HCT116 (cell line): ENCODE measurements at regions not wholly inside any gene's neighbourhood (a gene's known extent, or its start where the extent isn't known, plus 50 kb on each side); places are given as distances from the start of the nearest gene placed in this dataset.

Experiments
- ATAC-seq: fragments of 200-7000 bp; cut with Tn5 transposase; 2 replicates; pipeline ENCODE4 v1.9.1; 2020; ENCODE audit warnings: mild to moderate bottlenecking, moderate library complexity
- BruUV-seq: library from RNA; stranded (reverse); fragments of 400-500 nt; replicated peaks from 2 replicates; lab custom pipeline; 2021; lab: Mats Ljungman, UMichigan
- CTCF ChIA-PET: fragments of 300-600 bp; sonication (Branson Sonifier 250); formaldehyde crosslinking; loops from one replicate; lab custom pipeline; 2021; ENCODE audit warnings: antibody characterized with exemption; lab: Charles Lee
- POLR2A ChIA-PET: fragments of 300-600, 350-600 bp; sonication (Branson Sonifier 250); formaldehyde crosslinking; loops from one replicate; lab custom pipeline; 2021; ENCODE audit warnings: antibody characterized with exemption; lab: Charles Lee
- RAD21 ChIA-PET, 2 experiments: fragments of 300-600 bp; sonication (Branson Sonifier 250); formaldehyde crosslinking; loops; one replicate each; lab custom pipeline; 2023; ENCODE audit warnings: low total read pairs in 2 of 2; ENCODE audit not compliant: uncharacterized antibody in 2 of 2, unreplicated experiment in 2 of 2, low non-redundant PET in 1 of 2; lab: Charles Lee
- DNase-seq: peaks from one replicate; pipeline ENCODE4 v3.0.0-alpha.2; 2010; ENCODE audit warnings: low read depth, low spot score
- H2AFZ ChIP-seq: fragments of 200-600 bp; shearing (Covaris generic), sonication (generic); 2 replicates; pipeline ENCODE4 v1.6.1; 2017; ENCODE audit warnings: low read depth, mixed run types, mixed read lengths, antibody characterized with exemption, low read length; ENCODE audit not compliant: poor library complexity, severe bottlenecking
- H3K27ac ChIP-seq: 2 replicates; pipeline ENCODE4 v1.5.1; 2012; ENCODE audit warnings: low read depth, low read length
- H3K27me3 ChIP-seq: fragments of 200-600 bp; sonication (generic); 2 replicates; pipeline ENCODE4 v1.6.1; 2016; ENCODE audit warnings: mixed run types, low read length, mixed read lengths; ENCODE audit not compliant: insufficient read depth
- H3K36me3 ChIP-seq, 2 experiments: fragments of 200-500 bp in 1 of 2; fragments of 200-600 bp in 1 of 2; sonication (Bioruptor generic) in 1 of 2; sonication (generic) in 1 of 2; 2 replicates each; pipeline versions ENCODE4 v1.5.1 to v1.6.1; 2014 to 2016; ENCODE audit warnings: low read length in 2 of 2, inconsistent platforms in 1 of 2, mixed read lengths in 1 of 2, mixed run types in 1 of 2; ENCODE audit not compliant: insufficient read depth in 2 of 2, control insufficient read depth in 1 of 2
- H3K4me1 ChIP-seq, 2 experiments: fragments of 200-600 bp in 1 of 2; sonication (generic) in 1 of 2; 2 replicates each; pipeline versions ENCODE4 v1.5.1 to v1.6.1; 2012 to 2017; ENCODE audit warnings: low read length in 2 of 2, inconsistent platforms in 1 of 2, mild to moderate bottlenecking in 1 of 2, mixed read lengths in 1 of 2, mixed run types in 1 of 2, moderate library complexity in 1 of 2; ENCODE audit not compliant: insufficient read depth in 2 of 2, control insufficient read depth in 1 of 2
- H3K4me2 ChIP-seq: fragments of 200-600 bp; sonication (generic); 2 replicates; pipeline ENCODE4 v1.6.1; 2017; ENCODE audit warnings: mixed run types, low read length, mixed read lengths
- H3K4me3 ChIP-seq, 2 experiments: fragments of 200-600 bp in 1 of 2; sonication (generic) in 1 of 2; replicated peaks in 1 of 2; 2 replicates each; pipeline ENCODE4 v1.5.1; 2011 to 2016; ENCODE audit warnings: low read length in 2 of 2, control low read depth in 1 of 2, low read depth in 1 of 2, mild to moderate bottlenecking in 1 of 2, mixed read lengths in 1 of 2, mixed run types in 1 of 2
- H3K79me2 ChIP-seq: fragments of 200-600 bp; sonication (generic); 2 replicates; pipeline ENCODE4 v1.6.1; 2017; ENCODE audit warnings: mild to moderate bottlenecking, mixed run types, low read length, moderate library complexity, mixed read lengths; ENCODE audit not compliant: insufficient read depth
- H3K9ac ChIP-seq: fragments of 200-600 bp; sonication (generic); 2 replicates; pipeline ENCODE4 v1.6.1; 2016; ENCODE audit warnings: low read length, mixed read lengths
- H3K9me2 ChIP-seq: fragments of 200-600 bp; sonication (generic), shearing (Covaris generic); 2 replicates; pipeline ENCODE4 v1.6.1; 2017; ENCODE audit warnings: mixed run types, mild to moderate bottlenecking, moderate library complexity; ENCODE audit not compliant: insufficient read depth
- H3K9me3 ChIP-seq, 2 experiments: fragments of 200-500 bp in 1 of 2; fragments of 200-600 bp in 1 of 2; sonication (Bioruptor generic) in 1 of 2; sonication (generic) in 1 of 2; 2 replicates each; pipeline ENCODE4 v1.6.1; 2014 to 2017; ENCODE audit warnings: low read length in 2 of 2, mixed read lengths in 2 of 2, inconsistent platforms in 1 of 2, low read depth in 1 of 2, mild to moderate bottlenecking in 1 of 2, mixed run types in 1 of 2, moderate library complexity in 1 of 2; ENCODE audit not compliant: control insufficient read depth in 1 of 2, insufficient read depth in 1 of 2
- H4K20me1 ChIP-seq: fragments of 200-600 bp; sonication (generic), shearing (Covaris generic); 2 replicates; pipeline ENCODE4 v1.6.1; 2017; ENCODE audit warnings: mixed run types, mild to moderate bottlenecking, moderate library complexity; ENCODE audit not compliant: insufficient read depth
- CBX3 ChIP-seq: IDR thresholded peaks from 2 replicates; pipeline ENCODE4 v1.6.1; 2012; ENCODE audit warnings: low read depth
- EZH2phosphoT487 ChIP-seq: fragments of 200-600 bp; IDR thresholded peaks from 2 replicates; pipeline ENCODE4 v1.6.1; 2018; ENCODE audit warnings: antibody characterized with exemption, borderline replicate concordance
- FOSL1 ChIP-seq: IDR thresholded peaks from 2 replicates; pipeline ENCODE4 v1.6.1; 2012; ENCODE audit warnings: low read depth
- POLR2A ChIP-seq: IDR thresholded peaks from 2 replicates; pipeline ENCODE4 v1.7.0; 2011; ENCODE audit warnings: borderline replicate concordance; ENCODE audit not compliant: insufficient read depth, insufficient read length; ENCODE audit errors: extremely low read depth
- POLR2AphosphoS5 ChIP-seq: IDR thresholded peaks from 2 replicates; pipeline ENCODE4 v1.6.1; 2011; ENCODE audit warnings: mild to moderate bottlenecking, low read depth, low read length, moderate library complexity
- RAD21 ChIP-seq: IDR thresholded peaks from 2 replicates; pipeline ENCODE4 v1.6.1; 2012; ENCODE audit warnings: low read depth, mild to moderate bottlenecking
- SIN3A ChIP-seq: IDR thresholded peaks from 2 replicates; pipeline ENCODE4 v1.6.1; 2012; ENCODE audit warnings: low read depth
- SP1 ChIP-seq: IDR thresholded peaks from 2 replicates; pipeline ENCODE4 v1.6.1; 2012; ENCODE audit warnings: low read depth
- SRF ChIP-seq: IDR thresholded peaks from 2 replicates; pipeline ENCODE4 v1.6.1; 2012; ENCODE audit warnings: low read depth
- YY1 ChIP-seq: IDR thresholded peaks from 2 replicates; pipeline ENCODE4 v1.6.1; 2011; ENCODE audit warnings: low read length, low read depth, moderate library complexity, mild to moderate bottlenecking; ENCODE audit not compliant: insufficient replicate concordance; ENCODE audit errors: extremely low read depth
- ZFX ChIP-seq: fragments of 450-650 bp; IDR thresholded peaks from 2 replicates; pipeline ENCODE4 v1.6.1; 2017
- intact Hi-C: fragments of 100-400 bp; cut with micrococcal nuclease; formaldehyde crosslinking; loops from 2 replicates; pipeline ENCODE4 v1.10.0; 2022
- TF ChIP-seq, protein P1 (sequence below), 3 experiments: fragments of 200-600 bp in 1 of 3; sonication (generic) in 1 of 3; IDR thresholded peaks in 2 of 3; conservative IDR thresholded peaks in 1 of 3; 2 replicates each; pipeline ENCODE4 v1.5.1; 2012 to 2017; ENCODE audit warnings: low read depth in 2 of 3, low read length in 2 of 3, antibody characterized with exemption in 1 of 3, borderline replicate concordance in 1 of 3, control low read depth in 1 of 3, mild to moderate bottlenecking in 1 of 3, mixed read lengths in 1 of 3, mixed run types in 1 of 3, moderate library complexity in 1 of 3; ENCODE audit not compliant: insufficient read depth in 1 of 3
- TF ChIP-seq, protein P2 (sequence below): IDR thresholded peaks from 2 replicates; pipeline ENCODE4 v1.6.1; 2012
- TF ChIP-seq, protein P3 (sequence below): IDR thresholded peaks from 2 replicates; pipeline ENCODE4 v1.6.1; 2012
- TF ChIP-seq, protein P4 (sequence below): IDR thresholded peaks from 2 replicates; pipeline ENCODE4 v1.6.1; 2012; ENCODE audit warnings: low read depth

DNA sequence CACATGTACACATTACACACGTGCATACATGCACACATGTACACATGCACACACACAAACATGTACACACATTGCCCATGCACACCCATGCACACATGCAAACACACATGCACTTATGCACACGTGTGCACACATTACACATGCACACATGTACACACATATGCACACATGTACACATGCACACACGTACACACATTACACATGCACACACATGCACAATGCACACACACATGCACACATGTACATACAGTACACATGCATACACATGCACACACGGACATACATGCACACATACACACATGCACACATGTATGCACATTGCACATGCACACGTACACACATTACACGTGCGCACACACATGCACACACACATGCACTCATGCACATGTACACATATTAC, 95.3 kb upstream of the TTC34 start:
- no peak overlapping the region for H3K9ac ChIP-seq
- ATAC-seq (no peak), DNase-seq (no peak)
- intact Hi-C loops, result no loop called here
- RAD21 ChIA-PET, result no interaction called here
- CTCF ChIA-PET, result no interaction called here
- H3K27ac ChIP-seq, result no peak overlapping the region
- H3K79me2 ChIP-seq, result no peaks in the 10 kb centered on the region
- no peaks in the 10 kb centered on the region for H3K27me3 ChIP-seq
- H3K4me2 ChIP-seq, result no peak overlapping the region
- no peaks in the 10 kb centered on the region for H3K4me1 ChIP-seq
- no peaks in the 10 kb centered on the region for H4K20me1 ChIP-seq
- POLR2A ChIA-PET, result no interaction called here
- peaks cover 6 to 10% of the 10 kb centered on the region in 2 experiments; a peak in 2 of 4 replicates for H3K9me3 ChIP-seq
- no peak for TF ChIP-seq SIN3A
- TF ChIP-seq, protein P1, sequence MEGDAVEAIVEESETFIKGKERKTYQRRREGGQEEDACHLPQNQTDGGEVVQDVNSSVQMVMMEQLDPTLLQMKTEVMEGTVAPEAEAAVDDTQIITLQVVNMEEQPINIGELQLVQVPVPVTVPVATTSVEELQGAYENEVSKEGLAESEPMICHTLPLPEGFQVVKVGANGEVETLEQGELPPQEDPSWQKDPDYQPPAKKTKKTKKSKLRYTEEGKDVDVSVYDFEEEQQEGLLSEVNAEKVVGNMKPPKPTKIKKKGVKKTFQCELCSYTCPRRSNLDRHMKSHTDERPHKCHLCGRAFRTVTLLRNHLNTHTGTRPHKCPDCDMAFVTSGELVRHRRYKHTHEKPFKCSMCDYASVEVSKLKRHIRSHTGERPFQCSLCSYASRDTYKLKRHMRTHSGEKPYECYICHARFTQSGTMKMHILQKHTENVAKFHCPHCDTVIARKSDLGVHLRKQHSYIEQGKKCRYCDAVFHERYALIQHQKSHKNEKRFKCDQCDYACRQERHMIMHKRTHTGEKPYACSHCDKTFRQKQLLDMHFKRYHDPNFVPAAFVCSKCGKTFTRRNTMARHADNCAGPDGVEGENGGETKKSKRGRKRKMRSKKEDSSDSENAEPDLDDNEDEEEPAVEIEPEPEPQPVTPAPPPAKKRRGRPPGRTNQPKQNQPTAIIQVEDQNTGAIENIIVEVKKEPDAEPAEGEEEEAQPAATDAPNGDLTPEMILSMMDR (IDR thresholded peaks at IDR 0.05 in 2 of 3, conservative IDR thresholded peaks at IDR 0.05 in 1 of 3; ENCODE audit: borderline replicate concordance in 1 of 3, insufficient read depth in 1 of 3, low read depth in 2 of 3, low read length in 2 of 3), result no peak
- TF ChIP-seq, protein P2, sequence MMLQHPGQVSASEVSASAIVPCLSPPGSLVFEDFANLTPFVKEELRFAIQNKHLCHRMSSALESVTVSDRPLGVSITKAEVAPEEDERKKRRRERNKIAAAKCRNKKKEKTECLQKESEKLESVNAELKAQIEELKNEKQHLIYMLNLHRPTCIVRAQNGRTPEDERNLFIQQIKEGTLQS, result no peak
- TF ChIP-seq POLR2AphosphoS5, result no peak
- no peak for TF ChIP-seq FOSL1
- no peak for TF ChIP-seq ZFX
- no peak for TF ChIP-seq SP1
- TF ChIP-seq, protein P3, sequence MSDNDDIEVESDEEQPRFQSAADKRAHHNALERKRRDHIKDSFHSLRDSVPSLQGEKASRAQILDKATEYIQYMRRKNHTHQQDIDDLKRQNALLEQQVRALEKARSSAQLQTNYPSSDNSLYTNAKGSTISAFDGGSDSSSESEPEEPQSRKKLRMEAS, result no peak
- H3K36me3 ChIP-seq, result no peaks in the 10 kb centered on the region
- H3K9me2 ChIP-seq, result no peaks in the 10 kb centered on the region
- BruUV-seq, result no TSS peak
- no peak overlapping the region for H3K4me3 ChIP-seq
- no peak overlapping the region for H2AFZ ChIP-seq

DNA sequence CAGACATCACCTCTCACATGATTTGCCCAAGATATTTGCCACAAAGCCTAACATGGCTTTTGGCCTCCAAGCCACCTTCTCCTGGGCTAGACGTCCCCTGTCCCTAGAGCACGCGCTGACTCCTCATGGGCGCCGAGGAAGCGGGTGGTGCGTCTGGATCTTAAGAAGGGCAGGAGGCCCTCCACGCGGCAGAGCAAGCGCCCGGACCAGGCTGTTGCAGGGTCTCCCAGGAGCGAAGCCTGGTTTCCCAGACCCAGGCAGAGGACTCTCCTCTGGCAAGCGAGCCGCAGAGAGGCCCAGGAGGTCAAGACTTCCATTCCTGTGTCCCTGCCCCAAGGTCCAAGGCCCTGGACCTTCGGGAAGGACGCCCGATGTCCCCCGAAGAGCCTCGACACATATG, 101.7 kb upstream of the TTC34 start:
- Histone ChIP-seq H3K36me3 (no peaks in the 10 kb centered on the region), H3K79me2 (no peaks in the 10 kb centered on the region), H3K27me3 (peaks cover 17% of the 10 kb centered on the region; the same call in 1 of the 2 replicates), H3K9me3 (no peaks in the 10 kb centered on the region), H3K9me2 (no peaks in the 10 kb centered on the region), H3K4me3 (no peak overlapping the region), H3K4me1 (no peaks in the 10 kb centered on the region), H4K20me1 (no peaks in the 10 kb centered on the region), H3K27ac (no peak overlapping the region), H3K4me2 (no peak overlapping the region), H3K9ac (no peak overlapping the region), H2AFZ (no peak overlapping the region)
- ATAC-seq (no peak), DNase-seq (no peak)
- intact Hi-C loops, result no loop called here
- POLR2A ChIA-PET, result no interaction called here
- RAD21 ChIA-PET, result no interaction called here
- CTCF ChIA-PET, result no interaction called here
- no TSS peak for BruUV-seq
- TF ChIP-seq ZFX, result no peak
- no peak for TF ChIP-seq YY1
- TF ChIP-seq EZH2phosphoT487, result no peak
- TF ChIP-seq, protein P4, sequence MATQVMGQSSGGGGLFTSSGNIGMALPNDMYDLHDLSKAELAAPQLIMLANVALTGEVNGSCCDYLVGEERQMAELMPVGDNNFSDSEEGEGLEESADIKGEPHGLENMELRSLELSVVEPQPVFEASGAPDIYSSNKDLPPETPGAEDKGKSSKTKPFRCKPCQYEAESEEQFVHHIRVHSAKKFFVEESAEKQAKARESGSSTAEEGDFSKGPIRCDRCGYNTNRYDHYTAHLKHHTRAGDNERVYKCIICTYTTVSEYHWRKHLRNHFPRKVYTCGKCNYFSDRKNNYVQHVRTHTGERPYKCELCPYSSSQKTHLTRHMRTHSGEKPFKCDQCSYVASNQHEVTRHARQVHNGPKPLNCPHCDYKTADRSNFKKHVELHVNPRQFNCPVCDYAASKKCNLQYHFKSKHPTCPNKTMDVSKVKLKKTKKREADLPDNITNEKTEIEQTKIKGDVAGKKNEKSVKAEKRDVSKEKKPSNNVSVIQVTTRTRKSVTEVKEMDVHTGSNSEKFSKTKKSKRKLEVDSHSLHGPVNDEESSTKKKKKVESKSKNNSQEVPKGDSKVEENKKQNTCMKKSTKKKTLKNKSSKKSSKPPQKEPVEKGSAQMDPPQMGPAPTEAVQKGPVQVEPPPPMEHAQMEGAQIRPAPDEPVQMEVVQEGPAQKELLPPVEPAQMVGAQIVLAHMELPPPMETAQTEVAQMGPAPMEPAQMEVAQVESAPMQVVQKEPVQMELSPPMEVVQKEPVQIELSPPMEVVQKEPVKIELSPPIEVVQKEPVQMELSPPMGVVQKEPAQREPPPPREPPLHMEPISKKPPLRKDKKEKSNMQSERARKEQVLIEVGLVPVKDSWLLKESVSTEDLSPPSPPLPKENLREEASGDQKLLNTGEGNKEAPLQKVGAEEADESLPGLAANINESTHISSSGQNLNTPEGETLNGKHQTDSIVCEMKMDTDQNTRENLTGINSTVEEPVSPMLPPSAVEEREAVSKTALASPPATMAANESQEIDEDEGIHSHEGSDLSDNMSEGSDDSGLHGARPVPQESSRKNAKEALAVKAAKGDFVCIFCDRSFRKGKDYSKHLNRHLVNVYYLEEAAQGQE, result no peak
- no peak for TF ChIP-seq POLR2A
- no peak for TF ChIP-seq POLR2AphosphoS5
- TF ChIP-seq RAD21, result no peak
- TF ChIP-seq, protein P3, result no peak
- TF ChIP-seq, protein P2, result no peak
- TF ChIP-seq SRF, result no peak
- no peak for TF ChIP-seq CBX3
